D721Med (cell line): ENCODE measurements at regions not wholly inside any gene's neighbourhood (a gene's known extent, or its start where the extent isn't known, plus 50 kb on each side); places are given as distances from the start of the nearest gene placed in this dataset.

Experiments used
- DNase-seq: peaks from one replicate; pipeline ENCODE4 v3.0.0; 2011; ENCODE audit warnings: low spot score; ENCODE audit not compliant: insufficient read length
- FAIRE-seq: peaks from 2 replicates; lab custom pipeline; 2011; peaks lifted over from hg19 to GRCh38; lab: Jason Lieb, UNC
- TF ChIP-seq, protein P1 (sequence below): IDR thresholded peaks from 2 replicates; pipeline ENCODE4 v1.5.1; 2012; ENCODE audit warnings: mild to moderate bottlenecking, control low read depth; ENCODE audit not compliant: insufficient read depth; ENCODE audit errors: missing control alignments

DNA sequence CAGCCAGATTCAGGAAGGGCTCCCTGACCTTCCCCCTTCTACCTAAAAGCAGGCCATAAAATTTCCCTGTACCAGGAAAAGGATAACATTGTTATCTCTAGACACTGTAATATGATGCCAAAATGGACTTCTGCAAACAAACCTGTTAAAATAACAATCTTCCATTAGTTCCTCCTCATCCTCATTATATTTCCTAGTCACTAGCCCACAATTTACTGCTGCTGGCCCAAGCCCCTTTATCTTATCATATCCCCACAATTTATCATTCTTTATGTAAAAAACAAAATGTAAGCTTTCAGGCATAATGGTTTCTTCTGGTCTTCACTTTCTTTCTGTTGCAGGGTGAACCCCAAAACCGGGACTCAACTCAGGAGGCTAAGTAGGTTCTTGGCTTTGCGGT, 1132.1 kb upstream of the CNTN5 start:
- no peak for FAIRE-seq
- TF ChIP-seq, protein P1, sequence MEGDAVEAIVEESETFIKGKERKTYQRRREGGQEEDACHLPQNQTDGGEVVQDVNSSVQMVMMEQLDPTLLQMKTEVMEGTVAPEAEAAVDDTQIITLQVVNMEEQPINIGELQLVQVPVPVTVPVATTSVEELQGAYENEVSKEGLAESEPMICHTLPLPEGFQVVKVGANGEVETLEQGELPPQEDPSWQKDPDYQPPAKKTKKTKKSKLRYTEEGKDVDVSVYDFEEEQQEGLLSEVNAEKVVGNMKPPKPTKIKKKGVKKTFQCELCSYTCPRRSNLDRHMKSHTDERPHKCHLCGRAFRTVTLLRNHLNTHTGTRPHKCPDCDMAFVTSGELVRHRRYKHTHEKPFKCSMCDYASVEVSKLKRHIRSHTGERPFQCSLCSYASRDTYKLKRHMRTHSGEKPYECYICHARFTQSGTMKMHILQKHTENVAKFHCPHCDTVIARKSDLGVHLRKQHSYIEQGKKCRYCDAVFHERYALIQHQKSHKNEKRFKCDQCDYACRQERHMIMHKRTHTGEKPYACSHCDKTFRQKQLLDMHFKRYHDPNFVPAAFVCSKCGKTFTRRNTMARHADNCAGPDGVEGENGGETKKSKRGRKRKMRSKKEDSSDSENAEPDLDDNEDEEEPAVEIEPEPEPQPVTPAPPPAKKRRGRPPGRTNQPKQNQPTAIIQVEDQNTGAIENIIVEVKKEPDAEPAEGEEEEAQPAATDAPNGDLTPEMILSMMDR = no peak
- no peak for DNase-seq

DNA sequence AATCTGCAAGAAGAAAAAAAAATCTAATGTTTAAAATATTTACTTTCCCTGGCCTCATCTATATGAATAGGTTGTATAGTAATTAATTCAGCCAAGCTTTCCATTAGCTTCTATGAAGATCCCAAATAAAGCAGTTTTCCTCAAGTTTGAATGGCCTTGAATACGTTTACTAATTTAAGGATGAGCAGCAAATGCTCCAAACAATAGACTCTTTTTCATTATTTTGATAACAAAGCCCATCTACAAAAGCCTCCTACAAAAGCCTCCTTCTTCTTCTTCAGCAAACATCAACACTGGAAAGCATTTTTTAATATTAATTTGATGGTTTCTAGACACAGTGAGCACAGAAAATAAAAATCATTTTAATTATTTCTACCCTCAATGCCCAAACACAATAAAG, 1130.3 kb upstream of the CNTN5 start:
- FAIRE-seq (no peak), DNase-seq (no peak)
- TF ChIP-seq, protein P1 = no peak

DNA sequence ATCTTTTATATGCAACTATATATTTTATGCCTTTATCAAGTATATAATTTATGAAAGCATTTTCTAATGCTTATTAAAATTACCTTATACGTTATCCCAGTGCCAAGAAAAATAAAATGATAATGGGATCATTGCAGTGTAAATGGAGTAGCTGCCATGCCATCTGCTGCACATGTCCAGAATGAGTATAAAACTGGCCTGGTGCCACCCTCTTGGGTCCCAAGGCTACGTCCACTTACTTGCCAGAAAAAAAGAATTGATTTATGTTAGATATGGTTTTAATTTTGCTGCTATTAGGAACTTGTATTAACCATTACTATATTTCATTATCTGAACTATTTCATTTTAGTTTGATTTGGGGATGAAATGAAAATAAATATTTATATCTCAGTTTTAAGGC, 1127.1 kb upstream of the CNTN5 start:
- TF ChIP-seq, protein P1 = no peak
- no peak for DNase-seq
- FAIRE-seq = no peak

DNA sequence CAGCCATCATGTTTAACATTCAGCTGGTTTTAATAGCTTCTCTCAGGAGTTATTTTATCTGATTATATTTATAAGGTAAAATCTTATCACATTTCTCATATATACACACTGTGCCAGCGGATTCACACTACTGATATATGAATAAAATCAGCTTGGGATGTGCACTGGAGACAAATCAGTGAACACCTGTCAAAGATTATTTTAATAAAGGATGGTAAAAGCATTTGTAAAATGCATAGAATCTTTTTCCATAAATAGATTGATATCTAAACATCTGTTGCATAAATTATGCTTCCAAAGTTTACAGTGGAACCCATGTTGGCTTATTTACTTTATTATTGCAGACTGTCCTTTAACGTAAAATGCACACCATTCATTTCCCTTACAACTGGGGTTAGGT, 1125.8 kb upstream of the CNTN5 start:
- DNase-seq (no peak), FAIRE-seq (no peak)
- TF ChIP-seq, protein P1 = no peak

DNA sequence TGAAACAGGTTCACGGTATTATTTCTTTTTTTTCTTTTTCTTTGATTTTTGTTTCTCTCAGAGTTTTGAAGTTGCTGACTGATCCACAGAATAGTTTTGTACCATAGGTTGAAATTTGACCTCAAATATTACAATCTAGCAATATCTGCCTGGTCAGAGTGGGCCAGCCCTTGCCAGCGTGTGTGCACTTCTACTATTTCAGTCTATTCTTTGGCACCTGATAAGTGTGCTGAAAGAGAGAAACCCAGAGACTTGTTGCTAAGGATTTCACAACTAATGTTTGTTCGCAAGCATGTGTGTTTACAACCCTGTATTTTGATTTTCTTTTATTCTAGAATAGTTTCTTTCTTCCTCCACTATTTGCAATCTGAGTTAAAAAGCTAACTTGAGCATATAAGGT, 1125.2 kb upstream of the CNTN5 start:
- TF ChIP-seq, protein P1 = no peak
- no peak for DNase-seq
- FAIRE-seq = no peak

DNA sequence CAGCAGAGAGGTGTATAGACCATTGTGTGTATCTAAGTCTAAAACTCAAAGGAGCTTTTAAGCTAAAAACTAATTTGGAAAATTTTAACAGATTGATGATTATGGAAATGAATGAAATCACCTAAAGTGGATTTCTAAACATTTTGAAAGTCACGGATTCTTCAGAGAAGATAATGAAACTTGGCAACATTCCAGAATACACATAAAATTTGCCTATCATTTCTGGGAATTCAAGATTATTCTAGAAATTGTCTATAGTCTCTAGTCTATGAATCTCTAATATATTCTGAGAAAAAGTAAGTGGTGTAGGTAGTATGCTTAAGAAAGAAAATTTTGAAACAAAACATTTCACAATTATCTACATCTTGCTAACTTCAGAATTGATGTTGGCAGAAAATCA, 1117.9 kb upstream of the CNTN5 start:
- no peak for FAIRE-seq
- no peak for DNase-seq
- TF ChIP-seq, protein P1 = no peak

DNA sequence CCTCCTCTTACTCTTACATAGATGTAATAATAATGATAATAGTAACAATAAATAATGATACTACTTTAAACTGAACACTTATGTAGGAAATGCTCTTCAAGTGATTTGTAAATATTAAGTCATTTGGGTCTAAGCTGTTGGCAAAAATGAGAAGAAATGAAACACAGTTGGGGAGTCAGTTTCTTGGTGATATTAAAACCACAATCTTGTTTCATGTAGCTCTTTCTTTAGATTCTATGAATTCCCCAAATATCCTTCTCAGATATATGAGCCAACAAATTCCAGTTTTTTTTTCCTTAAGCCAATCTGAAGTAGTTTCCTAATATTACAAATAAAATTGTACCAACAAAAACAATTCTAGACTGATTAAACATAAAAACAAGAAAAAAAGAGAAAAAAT, 1115.6 kb upstream of the CNTN5 start:
- TF ChIP-seq, protein P1 = no peak
- FAIRE-seq (no peak), DNase-seq (no peak)
